CD8-positive, alpha-beta memory T cell (primary cell): ENCODE measurements at regions not wholly inside any gene's neighbourhood (a gene's known extent, or its start where the extent isn't known, plus 50 kb on each side); places are given as distances from the start of the nearest gene placed in this dataset.

Source experiments
- CTCF ChIA-PET: fragments of 350-600 bp; sonication (Branson Sonifier 250); formaldehyde crosslinking; loops from one replicate; lab custom pipeline; 2021; ENCODE audit warnings: antibody characterized with exemption; lab: Charles Lee
- POLR2A ChIA-PET: fragments of 350-600 bp; sonication (Branson Sonifier 250); formaldehyde crosslinking; loops from one replicate; lab custom pipeline; 2021; ENCODE audit warnings: antibody characterized with exemption; lab: Charles Lee
- DNase-seq, 5 donors: peaks; one replicate each; pipeline versions ENCODE4 v3.0.0 to v3.0.0-alpha.2; 2020 to 2022; ENCODE audit warnings: mixed read lengths in 1 of 5
- H3K27ac ChIP-seq: one replicate; pipeline ENCODE4 v1.7.0; 2013; ENCODE audit warnings: low read depth, mild to moderate bottlenecking, low read length, moderate library complexity
- H3K27me3 ChIP-seq: 2 replicates; pipeline ENCODE4 v1.7.0; 2013; ENCODE audit warnings: low read length, mild to moderate bottlenecking; ENCODE audit not compliant: insufficient read depth, poor library complexity, severe bottlenecking
- H3K36me3 ChIP-seq: 2 replicates; pipeline ENCODE4 v1.7.0; 2013; ENCODE audit warnings: mild to moderate bottlenecking, low read length, moderate library complexity; ENCODE audit not compliant: insufficient read depth
- H3K4me1 ChIP-seq: 2 replicates; pipeline ENCODE4 v1.7.0; 2013; ENCODE audit warnings: mild to moderate bottlenecking, low read length, moderate library complexity; ENCODE audit not compliant: insufficient read depth
- H3K4me3 ChIP-seq: 2 replicates; pipeline ENCODE4 v1.7.0; 2013; ENCODE audit warnings: mild to moderate bottlenecking, low read length
- H3K9me3 ChIP-seq: 2 replicates; pipeline ENCODE4 v1.7.0; 2013; ENCODE audit warnings: mild to moderate bottlenecking, low read length
- H3K27ac Mint-ChIP-seq, 8 donors: one replicate each; pipeline ENCODE4 v1.8.0; 2020 to 2021; ENCODE audit warnings: mixed read lengths in 8 of 8, mild to moderate bottlenecking in 6 of 8, inconsistent platforms in 3 of 8, moderate library complexity in 3 of 8
- H3K27me3 Mint-ChIP-seq, 2 donors: one replicate each; pipeline ENCODE4 v1.8.0; 2020 to 2021; ENCODE audit warnings: mixed read lengths in 2 of 2, mild to moderate bottlenecking in 1 of 2, moderate library complexity in 1 of 2
- H3K36me3 Mint-ChIP-seq, 3 donors: one replicate each; pipeline ENCODE4 v1.8.0; 2020 to 2021; ENCODE audit warnings: mixed read lengths in 3 of 3, inconsistent platforms in 1 of 3, mild to moderate bottlenecking in 1 of 3
- H3K4me1 Mint-ChIP-seq, 3 donors: one replicate each; pipeline ENCODE4 v1.8.0; 2020 to 2021; ENCODE audit warnings: mixed read lengths in 3 of 3, inconsistent platforms in 1 of 3, mild to moderate bottlenecking in 1 of 3
- H3K4me3 Mint-ChIP-seq, 7 donors: one replicate each; pipeline ENCODE4 v1.8.0; 2020 to 2021; ENCODE audit warnings: mixed read lengths in 7 of 7, mild to moderate bottlenecking in 6 of 7, moderate library complexity in 4 of 7, inconsistent platforms in 2 of 7
- H3K9me3 Mint-ChIP-seq, 5 donors: one replicate each; pipeline ENCODE4 v1.8.0; 2020 to 2022; ENCODE audit warnings: mixed read lengths in 5 of 5, mild to moderate bottlenecking in 3 of 5, moderate library complexity in 2 of 5, inconsistent platforms in 1 of 5

- Mint-ChIP-seq H3K27ac (no peak overlapping the region), H3K4me3 (no peak overlapping the region), H3K36me3 (no peaks in the 10 kb centered on the region), H3K27me3 (peaks cover 1 to 6% of the 10 kb centered on the region in 2 donors), H3K9me3 (no peaks in the 10 kb centered on the region), H3K4me1 (no peaks in the 10 kb centered on the region)
- Histone ChIP-seq H3K27me3 (no peaks in the 10 kb centered on the region), H3K27ac (no peak overlapping the region), H3K4me1 (no peaks in the 10 kb centered on the region), H3K4me3 (no peak overlapping the region), H3K9me3 (no peaks in the 10 kb centered on the region), H3K36me3 (no peaks in the 10 kb centered on the region)
- ChIA-PET POLR2A (no interaction called here), CTCF (no interaction called here)
- no peak for DNase-seq
Observed at GRCh38 chr6:1247894-1248293, 64.0 kb upstream of the FOXQ1 start.

- Histone ChIP-seq H3K27me3 (no peaks in the 10 kb centered on the region), H3K4me3 (no peak overlapping the region), H3K36me3 (no peaks in the 10 kb centered on the region), H3K4me1 (no peaks in the 10 kb centered on the region), H3K9me3 (no peaks in the 10 kb centered on the region), H3K27ac (no peak overlapping the region)
- ChIA-PET CTCF (no interaction called here), POLR2A (no interaction called here)
- Mint-ChIP-seq H3K27ac (no peak overlapping the region), H3K4me1 (no peaks in the 10 kb centered on the region), H3K36me3 (no peaks in the 10 kb centered on the region), H3K9me3 (no peaks in the 10 kb centered on the region), H3K4me3 (no peak overlapping the region), H3K27me3 (peaks cover 1 to 6% of the 10 kb centered on the region in 2 donors)
- DNase-seq: no peak
Observed at GRCh38 chr6:1247056-1247455, 64.8 kb upstream of the FOXQ1 start.

- H3K36me3 Mint-ChIP-seq: no peaks in the 10 kb centered on the region
- H3K27me3 ChIP-seq: no peaks in the 10 kb centered on the region
- H3K4me1 Mint-ChIP-seq: no peaks in the 10 kb centered on the region
Observed at GRCh38 chr6:1244941-1245340, 67.0 kb upstream of the FOXQ1 start.

GRCh38 chr6:1244278-1244677 is 67.6 kb upstream of the FOXQ1 start:
- Mint-ChIP-seq H3K9me3 (no peaks in the 10 kb centered on the region), H3K36me3 (no peaks in the 10 kb centered on the region), H3K27me3 (peaks cover 3 to 7% of the 10 kb centered on the region in 2 donors), H3K4me1 (no peaks in the 10 kb centered on the region), H3K4me3 (no peak overlapping the region), H3K27ac (no peak overlapping the region)
- DNase-seq: no peak
- Histone ChIP-seq H3K9me3 (no peaks in the 10 kb centered on the region), H3K27ac (no peak overlapping the region), H3K4me1 (no peaks in the 10 kb centered on the region), H3K4me3 (no peak overlapping the region), H3K36me3 (no peaks in the 10 kb centered on the region), H3K27me3 (no peaks in the 10 kb centered on the region)
- POLR2A ChIA-PET: no interaction called here
- CTCF ChIA-PET: no interaction called here

More at GRCh38 chr6:1244941-1245340, 67.0 kb upstream of the FOXQ1 start:
- Histone ChIP-seq H3K9me3 (no peaks in the 10 kb centered on the region), H3K4me1 (no peaks in the 10 kb centered on the region), H3K27ac (no peak overlapping the region), H3K4me3 (no peak overlapping the region), H3K36me3 (no peaks in the 10 kb centered on the region)
- Mint-ChIP-seq H3K9me3 (no peaks in the 10 kb centered on the region), H3K27me3 (peaks cover 3 to 7% of the 10 kb centered on the region in 2 donors), H3K27ac (no peak overlapping the region), H3K4me3 (no peak overlapping the region)
- POLR2A ChIA-PET: no interaction called here
- no peak for DNase-seq
- CTCF ChIA-PET: no interaction called here

GRCh38 chr6:1242446-1242845 is 69.5 kb upstream of the FOXQ1 start:
- no peaks in the 10 kb centered on the region for H3K4me1 ChIP-seq
- no peak overlapping the region for H3K27ac Mint-ChIP-seq
- peaks cover 3 to 13% of the 10 kb centered on the region in 2 donors for H3K27me3 Mint-ChIP-seq
- H3K27ac ChIP-seq: no peak overlapping the region
- no peaks in the 10 kb centered on the region for H3K27me3 ChIP-seq
- no peak overlapping the region for H3K4me3 Mint-ChIP-seq
- no peaks in the 10 kb centered on the region for H3K9me3 Mint-ChIP-seq
- ChIA-PET POLR2A (no interaction called here), CTCF (no interaction called here)
- no peak for DNase-seq
- no peaks in the 10 kb centered on the region for H3K9me3 ChIP-seq
- H3K36me3 Mint-ChIP-seq: no peaks in the 10 kb centered on the region
- no peaks in the 10 kb centered on the region for H3K36me3 ChIP-seq
- no peaks in the 10 kb centered on the region for H3K4me1 Mint-ChIP-seq
- no peak overlapping the region for H3K4me3 ChIP-seq

- H3K27ac ChIP-seq: no peak overlapping the region
- H3K27me3 ChIP-seq: no peaks in the 10 kb centered on the region
- Mint-ChIP-seq H3K27ac (no peak overlapping the region), H3K9me3 (no peaks in the 10 kb centered on the region), H3K36me3 (no peaks in the 10 kb centered on the region), H3K27me3 (peaks cover 2 to 13% of the 10 kb centered on the region in 2 donors), H3K4me3 (no peak overlapping the region), H3K4me1 (no peaks in the 10 kb centered on the region)
- H3K4me3 ChIP-seq: no peak overlapping the region
- no peaks in the 10 kb centered on the region for H3K9me3 ChIP-seq
- H3K36me3 ChIP-seq: no peaks in the 10 kb centered on the region
- ChIA-PET POLR2A (no interaction called here), CTCF (no interaction called here)
- no peaks in the 10 kb centered on the region for H3K4me1 ChIP-seq
- DNase-seq: no peak
Observed at GRCh38 chr6:1242021-1242420, 69.9 kb upstream of the FOXQ1 start.

- Histone ChIP-seq H3K27ac (no peak overlapping the region), H3K27me3 (no peaks in the 10 kb centered on the region), H3K4me1 (no peaks in the 10 kb centered on the region), H3K36me3 (no peaks in the 10 kb centered on the region), H3K9me3 (no peaks in the 10 kb centered on the region), H3K4me3 (no peak overlapping the region)
- no peak overlapping the region for H3K4me3 Mint-ChIP-seq
- H3K27me3 Mint-ChIP-seq: peaks cover 2 to 18% of the 10 kb centered on the region in 2 donors
- ChIA-PET POLR2A (no interaction called here), CTCF (no interaction called here)
- DNase-seq: no peak
- no peaks in the 10 kb centered on the region for H3K4me1 Mint-ChIP-seq
- H3K9me3 Mint-ChIP-seq: no peaks in the 10 kb centered on the region
- H3K27ac Mint-ChIP-seq: no peak overlapping the region
- H3K36me3 Mint-ChIP-seq: no peaks in the 10 kb centered on the region
Observed at GRCh38 chr6:1240766-1241318, 71.1 kb upstream of the FOXQ1 start.

GRCh38 chr6:1239805-1240204 is 72.1 kb upstream of the FOXQ1 start:
- no peaks in the 10 kb centered on the region for H3K4me1 Mint-ChIP-seq
- H3K4me1 ChIP-seq: no peaks in the 10 kb centered on the region
- H3K9me3 ChIP-seq: no peaks in the 10 kb centered on the region

GRCh38 chr6:1238040-1238439 is 73.9 kb upstream of the FOXQ1 start:
- POLR2A ChIA-PET: no interaction called here
- CTCF ChIA-PET: no interaction called here
- Histone ChIP-seq H3K4me1 (no peaks in the 10 kb centered on the region), H3K4me3 (no peak overlapping the region), H3K27ac (no peak overlapping the region), H3K27me3 (no peaks in the 10 kb centered on the region), H3K36me3 (no peaks in the 10 kb centered on the region), H3K9me3 (no peaks in the 10 kb centered on the region)
- no peaks in the 10 kb centered on the region for H3K36me3 Mint-ChIP-seq
- H3K9me3 Mint-ChIP-seq: no peaks in the 10 kb centered on the region
- DNase-seq: no peak
- H3K4me1 Mint-ChIP-seq: no peaks in the 10 kb centered on the region
- peaks cover 5 to 22% of the 10 kb centered on the region in 2 donors for H3K27me3 Mint-ChIP-seq
- no peak overlapping the region for H3K4me3 Mint-ChIP-seq
- H3K27ac Mint-ChIP-seq: peak overlapping the region in 1 of 8 donors; percentile 25

More at GRCh38 chr6:1239805-1240204, 72.1 kb upstream of the FOXQ1 start:
- no peaks in the 10 kb centered on the region for H3K36me3 Mint-ChIP-seq
- POLR2A ChIA-PET: no interaction called here
- no peak for DNase-seq
- CTCF ChIA-PET: no interaction called here
- Histone ChIP-seq H3K27ac (no peak overlapping the region), H3K27me3 (no peaks in the 10 kb centered on the region), H3K36me3 (no peaks in the 10 kb centered on the region), H3K4me3 (no peak overlapping the region)
- H3K27me3 Mint-ChIP-seq: peaks cover 2 to 18% of the 10 kb centered on the region in 2 donors
- no peak overlapping the region for H3K27ac Mint-ChIP-seq
- H3K9me3 Mint-ChIP-seq: no peaks in the 10 kb centered on the region
- H3K4me3 Mint-ChIP-seq: no peak overlapping the region
